Activated naive CD8-positive, alpha-beta T cell (primary cell): ENCODE measurements at regions not wholly inside any gene's neighbourhood (a gene's known extent, or its start where the extent isn't known, plus 50 kb on each side); places are given as distances from the start of the nearest gene placed in this dataset.
"Not testable (repeated sequence)": the region's sequence is repeated elsewhere in the genome, so short reads cannot be mapped to it uniquely, and the experiment has no call there.

Experiments
- H3K27ac Mint-ChIP-seq: one replicate; pipeline ENCODE4 v1.8.0; 2021; ENCODE audit warnings: mixed read lengths
- H3K27me3 Mint-ChIP-seq: one replicate; pipeline ENCODE4 v1.8.0; 2021; ENCODE audit warnings: mixed read lengths
- H3K36me3 Mint-ChIP-seq: one replicate; pipeline ENCODE4 v1.8.0; 2021; ENCODE audit warnings: mixed read lengths
- H3K4me1 Mint-ChIP-seq: one replicate; pipeline ENCODE4 v1.8.0; 2021; ENCODE audit warnings: low read depth, mixed read lengths
- H3K4me3 Mint-ChIP-seq: one replicate; pipeline ENCODE4 v1.8.0; 2021; ENCODE audit warnings: mild to moderate bottlenecking, mixed read lengths
- H3K9me3 Mint-ChIP-seq: one replicate; pipeline ENCODE4 v1.8.0; 2021; ENCODE audit warnings: low read depth, mixed read lengths

- Mint-ChIP-seq H3K4me3 (no peak overlapping the region), H3K36me3 (no peaks in the 10 kb centered on the region), H3K27me3 (no peaks in the 10 kb centered on the region), H3K27ac (no peak overlapping the region), H3K4me1 (no peaks in the 10 kb centered on the region), H3K9me3 (peaks cover 22% of the 10 kb centered on the region)
Measured at GRCh38 chr12:87025976-87026375, 769.8 kb upstream of the MGAT4C start.

GRCh38 chr12:87021400-87021799 is 765.2 kb upstream of the MGAT4C start:
- no peaks in the 10 kb centered on the region for H3K4me1 Mint-ChIP-seq
- H3K27me3 Mint-ChIP-seq = no peaks in the 10 kb centered on the region
- no peaks in the 10 kb centered on the region for H3K36me3 Mint-ChIP-seq
- peaks cover 26% of the 10 kb centered on the region for H3K9me3 Mint-ChIP-seq
- H3K27ac Mint-ChIP-seq = no peak overlapping the region
- no peak overlapping the region for H3K4me3 Mint-ChIP-seq

GRCh38 chr12:87020071-87020470 is 763.9 kb upstream of the MGAT4C start:
- H3K4me3 Mint-ChIP-seq = no peak overlapping the region
- no peak overlapping the region for H3K27ac Mint-ChIP-seq
- H3K27me3 Mint-ChIP-seq = no peaks in the 10 kb centered on the region
- peaks cover 26% of the 10 kb centered on the region for H3K9me3 Mint-ChIP-seq
- H3K4me1 Mint-ChIP-seq = no peaks in the 10 kb centered on the region
- H3K36me3 Mint-ChIP-seq = no peaks in the 10 kb centered on the region

- H3K27me3 Mint-ChIP-seq = no peaks in the 10 kb centered on the region
- H3K4me1 Mint-ChIP-seq = no peaks in the 10 kb centered on the region
- no peaks in the 10 kb centered on the region for H3K36me3 Mint-ChIP-seq
- no peak overlapping the region for H3K27ac Mint-ChIP-seq
- H3K4me3 Mint-ChIP-seq = no peak overlapping the region
- H3K9me3 Mint-ChIP-seq = peaks cover 24% of the 10 kb centered on the region
Measured at GRCh38 chr12:87015352-87015751, 759.2 kb upstream of the MGAT4C start.

GRCh38 chr12:87008785-87009384 is 752.7 kb upstream of the MGAT4C start:
- H3K27me3 Mint-ChIP-seq = no peaks in the 10 kb centered on the region
- H3K27ac Mint-ChIP-seq = no peak overlapping the region
- no peak overlapping the region for H3K4me3 Mint-ChIP-seq
- no peaks in the 10 kb centered on the region for H3K4me1 Mint-ChIP-seq
- no peaks in the 10 kb centered on the region for H3K36me3 Mint-ChIP-seq
- H3K9me3 Mint-ChIP-seq = peaks cover 13% of the 10 kb centered on the region

- Mint-ChIP-seq H3K4me1 (no peaks in the 10 kb centered on the region), H3K36me3 (no peaks in the 10 kb centered on the region), H3K9me3 (peaks cover 38% of the 10 kb centered on the region), H3K27me3 (no peaks in the 10 kb centered on the region), H3K4me3 (no peak overlapping the region), H3K27ac (no peak overlapping the region)
Measured at GRCh38 chr12:87001102-87001501, 744.9 kb upstream of the MGAT4C start.

GRCh38 chr12:86985298-86985697 is 729.1 kb upstream of the MGAT4C start:
- Mint-ChIP-seq H3K4me1 (no peaks in the 10 kb centered on the region), H3K9me3 (peaks cover 9% of the 10 kb centered on the region), H3K27me3 (no peaks in the 10 kb centered on the region), H3K27ac (no peak overlapping the region), H3K4me3 (no peak overlapping the region), H3K36me3 (no peaks in the 10 kb centered on the region)

- H3K27ac Mint-ChIP-seq, H3K36me3 Mint-ChIP-seq, H3K4me1 Mint-ChIP-seq, H3K27me3 Mint-ChIP-seq, H3K9me3 Mint-ChIP-seq, H3K4me3 Mint-ChIP-seq: not testable (repeated sequence)
Measured at GRCh38 chr12:86970595-86970994, 714.4 kb upstream of the MGAT4C start.

- Mint-ChIP-seq H3K4me3 (no peak overlapping the region), H3K27me3 (no peaks in the 10 kb centered on the region), H3K27ac (no peak overlapping the region), H3K9me3 (peaks cover 10% of the 10 kb centered on the region), H3K4me1 (no peaks in the 10 kb centered on the region), H3K36me3 (no peaks in the 10 kb centered on the region)
Measured at GRCh38 chr12:86959766-86960458, 703.7 kb upstream of the MGAT4C start.

- Mint-ChIP-seq H3K27ac (no peak overlapping the region), H3K27me3 (no peaks in the 10 kb centered on the region), H3K36me3 (no peaks in the 10 kb centered on the region), H3K4me3 (no peak overlapping the region), H3K9me3 (peaks cover 11% of the 10 kb centered on the region), H3K4me1 (no peaks in the 10 kb centered on the region)
Measured at GRCh38 chr12:86950444-86950843, 694.3 kb upstream of the MGAT4C start.

- Mint-ChIP-seq H3K36me3 (no peaks in the 10 kb centered on the region), H3K27me3 (no peaks in the 10 kb centered on the region), H3K27ac (no peak overlapping the region), H3K4me1 (no peaks in the 10 kb centered on the region), H3K4me3 (no peak overlapping the region), H3K9me3 (peaks cover 10% of the 10 kb centered on the region)
Measured at GRCh38 chr12:86950043-86950442, 693.9 kb upstream of the MGAT4C start.

GRCh38 chr12:86948851-86949250 is 692.7 kb upstream of the MGAT4C start:
- Mint-ChIP-seq H3K27ac (no peak overlapping the region), H3K27me3 (no peaks in the 10 kb centered on the region), H3K9me3 (peaks cover 6% of the 10 kb centered on the region), H3K4me1 (no peaks in the 10 kb centered on the region), H3K4me3 (no peak overlapping the region), H3K36me3 (no peaks in the 10 kb centered on the region)

- Mint-ChIP-seq H3K9me3 (peaks cover 6% of the 10 kb centered on the region), H3K36me3 (no peaks in the 10 kb centered on the region), H3K4me1 (no peaks in the 10 kb centered on the region), H3K4me3 (no peak overlapping the region), H3K27me3 (no peaks in the 10 kb centered on the region), H3K27ac (no peak overlapping the region)
Measured at GRCh38 chr12:86945685-86946196, 689.5 kb upstream of the MGAT4C start.

- H3K36me3 Mint-ChIP-seq, H3K9me3 Mint-ChIP-seq, H3K27me3 Mint-ChIP-seq, H3K27ac Mint-ChIP-seq, H3K4me3 Mint-ChIP-seq, H3K4me1 Mint-ChIP-seq: not testable (repeated sequence)
Measured at GRCh38 chr12:86944197-86944819, 688.1 kb upstream of the MGAT4C start.

- no peaks in the 10 kb centered on the region for H3K4me1 Mint-ChIP-seq
- no peaks in the 10 kb centered on the region for H3K36me3 Mint-ChIP-seq
- H3K27me3 Mint-ChIP-seq = no peaks in the 10 kb centered on the region
- H3K27ac Mint-ChIP-seq = no peak overlapping the region
- H3K9me3 Mint-ChIP-seq = no peaks in the 10 kb centered on the region
- no peak overlapping the region for H3K4me3 Mint-ChIP-seq
Measured at GRCh38 chr12:86931714-86932113, 675.5 kb upstream of the MGAT4C start.
